WERI-Rb-1 (cell line): ENCODE measurements at regions not wholly inside any gene's neighbourhood (a gene's known extent, or its start where the extent isn't known, plus 50 kb on each side); places are given as distances from the start of the nearest gene placed in this dataset.

Experiments
- DNase-seq: peaks from one replicate; pipeline ENCODE4 v3.0.0-alpha.2; 2020
- H3K27ac ChIP-seq: fragments of 250-450 bp; sonication (Bioruptor Pico); 2 replicates; pipeline ENCODE4 v1.5.1; 2020; ENCODE audit warnings: mild to moderate bottlenecking, moderate library complexity
- H3K27me3 ChIP-seq: fragments of 250-450 bp; sonication (Bioruptor Pico); 2 replicates; pipeline ENCODE4 v1.5.1; 2021; ENCODE audit warnings: mild to moderate bottlenecking, low read depth, moderate library complexity; ENCODE audit not compliant: insufficient read depth, severe bottlenecking
- H3K36me3 ChIP-seq: fragments of 250-450 bp; sonication (Bioruptor Pico); 2 replicates; pipeline ENCODE4 v1.5.1; 2020; ENCODE audit warnings: mild to moderate bottlenecking, moderate library complexity
- H3K4me3 ChIP-seq: 2 replicates; pipeline ENCODE4 v1.5.1; 2011; ENCODE audit warnings: low read depth, mild to moderate bottlenecking, control low read depth, low read length
- H3K9me3 ChIP-seq: fragments of 250-450 bp; sonication (Bioruptor Pico); 2 replicates; pipeline ENCODE4 v1.5.1; 2021; ENCODE audit warnings: mild to moderate bottlenecking, moderate library complexity; ENCODE audit not compliant: severe bottlenecking
- TF ChIP-seq, protein P1 (sequence below): IDR thresholded peaks from 2 replicates; pipeline ENCODE4 v1.5.1; 2011; ENCODE audit warnings: low read depth, mild to moderate bottlenecking, control low read depth, inconsistent platforms, low read length

DNA sequence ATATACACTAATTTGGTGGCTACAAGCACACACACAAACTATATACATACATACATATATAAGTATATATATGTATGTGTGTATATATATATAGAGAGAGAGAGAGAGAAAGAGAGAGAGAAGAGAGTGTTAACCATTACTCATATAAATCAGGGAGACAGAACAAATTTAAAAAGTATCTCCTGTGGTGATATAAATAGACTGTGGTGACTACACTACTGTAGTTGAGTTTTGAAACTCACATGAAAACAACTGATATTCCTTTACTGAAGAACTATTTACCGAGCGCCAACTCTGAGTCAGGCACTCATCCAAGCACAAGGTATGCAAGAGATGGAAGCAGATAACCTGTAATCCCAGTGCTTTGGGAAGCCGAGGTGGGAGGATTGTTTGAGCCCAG is 67.3 kb upstream of the ANO6 start:
- TF ChIP-seq, protein P1, sequence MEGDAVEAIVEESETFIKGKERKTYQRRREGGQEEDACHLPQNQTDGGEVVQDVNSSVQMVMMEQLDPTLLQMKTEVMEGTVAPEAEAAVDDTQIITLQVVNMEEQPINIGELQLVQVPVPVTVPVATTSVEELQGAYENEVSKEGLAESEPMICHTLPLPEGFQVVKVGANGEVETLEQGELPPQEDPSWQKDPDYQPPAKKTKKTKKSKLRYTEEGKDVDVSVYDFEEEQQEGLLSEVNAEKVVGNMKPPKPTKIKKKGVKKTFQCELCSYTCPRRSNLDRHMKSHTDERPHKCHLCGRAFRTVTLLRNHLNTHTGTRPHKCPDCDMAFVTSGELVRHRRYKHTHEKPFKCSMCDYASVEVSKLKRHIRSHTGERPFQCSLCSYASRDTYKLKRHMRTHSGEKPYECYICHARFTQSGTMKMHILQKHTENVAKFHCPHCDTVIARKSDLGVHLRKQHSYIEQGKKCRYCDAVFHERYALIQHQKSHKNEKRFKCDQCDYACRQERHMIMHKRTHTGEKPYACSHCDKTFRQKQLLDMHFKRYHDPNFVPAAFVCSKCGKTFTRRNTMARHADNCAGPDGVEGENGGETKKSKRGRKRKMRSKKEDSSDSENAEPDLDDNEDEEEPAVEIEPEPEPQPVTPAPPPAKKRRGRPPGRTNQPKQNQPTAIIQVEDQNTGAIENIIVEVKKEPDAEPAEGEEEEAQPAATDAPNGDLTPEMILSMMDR, result no peak
- Histone ChIP-seq H3K27me3 (no peaks in the 10 kb centered on the region), H3K9me3 (peaks cover 11% of the 10 kb centered on the region), H3K36me3 (no peaks in the 10 kb centered on the region), H3K4me3 (no peak overlapping the region), H3K27ac (no peak overlapping the region)
- DNase-seq, result no peak

GRCh38 chr12:45165284-45165683 is 50.6 kb upstream of the ANO6 start:
- H3K4me3 ChIP-seq, result no peak overlapping the region

DNA sequence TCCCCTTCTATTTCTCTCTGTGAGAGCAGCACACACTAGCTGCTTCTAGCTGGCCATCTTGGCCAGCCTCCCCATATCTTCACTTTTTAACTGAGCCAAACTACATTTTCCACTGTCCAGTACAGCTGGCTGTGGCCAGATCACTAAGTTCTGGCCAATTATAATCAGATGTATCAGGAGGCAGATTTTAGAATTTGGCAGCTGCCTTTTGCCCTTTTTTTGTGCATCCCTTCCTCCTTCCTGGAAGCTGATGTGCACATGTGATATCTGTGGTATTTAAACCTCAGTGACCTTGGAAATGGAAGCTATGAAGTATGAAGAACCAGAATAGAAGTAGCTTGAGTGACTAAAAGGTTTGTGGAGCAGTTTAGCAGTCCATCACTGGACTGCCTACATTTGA is 49.8 kb upstream of the ANO6 start:
- TF ChIP-seq, protein P1, result no peak
- no peaks in the 10 kb centered on the region for H3K9me3 ChIP-seq
- no peak for DNase-seq

More at GRCh38 chr12:45165284-45165683, 50.6 kb upstream of the ANO6 start:
- TF ChIP-seq, protein P1, result no peak
- Histone ChIP-seq H3K27me3 (peaks cover 2% of the 10 kb centered on the region), H3K27ac (no peak overlapping the region), H3K9me3 (no peaks in the 10 kb centered on the region), H3K36me3 (no peaks in the 10 kb centered on the region)
- no peak for DNase-seq

More for the DNA sequence above, 49.8 kb upstream of the ANO6 start:
- Histone ChIP-seq H3K27me3 (peaks cover 2% of the 10 kb centered on the region), H3K27ac (no peak overlapping the region), H3K4me3 (no peak overlapping the region), H3K36me3 (no peaks in the 10 kb centered on the region)
